8988T (cell line): ENCODE measurements at regions not wholly inside any gene's neighbourhood (a gene's known extent, or its start where the extent isn't known, plus 50 kb on each side); places are given as distances from the start of the nearest gene placed in this dataset.

ENCODE experiments used
- DNase-seq: peaks from one replicate; pipeline ENCODE4 v3.0.0; 2011

GRCh38 chr6:3584606-3585005 is 127.8 kb upstream of the SLC22A23 start:
- no peak for DNase-seq

- no peak for DNase-seq
Observed at GRCh38 chr6:3581469-3581868, 124.6 kb upstream of the SLC22A23 start.

- no peak for DNase-seq
Observed at GRCh38 chr6:3579652-3580175, 122.9 kb upstream of the SLC22A23 start.

GRCh38 chr6:3578981-3579380 is 122.1 kb upstream of the SLC22A23 start:
- no peak for DNase-seq

GRCh38 chr6:3577517-3577916 is 120.7 kb upstream of the SLC22A23 start:
- DNase-seq = no peak

GRCh38 chr6:3575701-3576100 is 118.9 kb upstream of the SLC22A23 start:
- no peak for DNase-seq

- no peak for DNase-seq
Observed at GRCh38 chr6:3575166-3575565, 118.3 kb upstream of the SLC22A23 start.

- DNase-seq = no peak
Observed at GRCh38 chr6:3573670-3574069, 116.8 kb upstream of the SLC22A23 start.

- no peak for DNase-seq
Observed at GRCh38 chr6:3571836-3572235, 115.0 kb upstream of the SLC22A23 start.

- no peak for DNase-seq
Observed at GRCh38 chr6:3571250-3571681, 114.4 kb upstream of the SLC22A23 start.

- no peak for DNase-seq
Observed at GRCh38 chr6:3569816-3570215, 113.0 kb upstream of the SLC22A23 start.

GRCh38 chr6:3568396-3569082 is 111.7 kb upstream of the SLC22A23 start:
- no peak for DNase-seq

GRCh38 chr6:3566812-3567211 is 110.0 kb upstream of the SLC22A23 start:
- no peak for DNase-seq

- no peak for DNase-seq
Observed at GRCh38 chr6:3565291-3565690, 108.4 kb upstream of the SLC22A23 start.

GRCh38 chr6:3561725-3562124 is 104.9 kb upstream of the SLC22A23 start:
- DNase-seq = no peak

- no peak for DNase-seq
Observed at GRCh38 chr6:3560211-3560610, 103.4 kb upstream of the SLC22A23 start.

GRCh38 chr6:3559561-3559960 is 102.7 kb upstream of the SLC22A23 start:
- no peak for DNase-seq

GRCh38 chr6:3557336-3557735 is 100.5 kb upstream of the SLC22A23 start:
- DNase-seq = no peak

GRCh38 chr6:3553254-3553653 is 96.4 kb upstream of the SLC22A23 start:
- DNase-seq = no peak

- DNase-seq = no peak
Observed at GRCh38 chr6:3551716-3552511, 95.1 kb upstream of the SLC22A23 start.

GRCh38 chr6:3549314-3549940 is 92.6 kb upstream of the SLC22A23 start:
- no peak for DNase-seq

GRCh38 chr6:3546121-3546520 is 89.3 kb upstream of the SLC22A23 start:
- DNase-seq = no peak

GRCh38 chr6:3545156-3545555 is 88.3 kb upstream of the SLC22A23 start:
- no peak for DNase-seq
